GM10266 (cell line): ENCODE measurements at regions not wholly inside any gene's neighbourhood (a gene's known extent, or its start where the extent isn't known, plus 50 kb on each side); places are given as distances from the start of the nearest gene placed in this dataset.

Source experiments
- DNase-seq: peaks from one replicate; pipeline ENCODE4 v3.0.0; 2012; ENCODE audit errors: extremely low spot score
- CTCF ChIP-seq: IDR thresholded peaks from 2 replicates; pipeline ENCODE4 v1.5.1; 2012; ENCODE audit warnings: mild to moderate bottlenecking, low read depth; ENCODE audit not compliant: control insufficient read depth, insufficient read depth; ENCODE audit errors: missing control alignments

GRCh38 chr6:119686644-119687043 is 337.1 kb upstream of the MAN1A1 start:
- no peak for DNase-seq
- no peak for TF ChIP-seq CTCF

DNA sequence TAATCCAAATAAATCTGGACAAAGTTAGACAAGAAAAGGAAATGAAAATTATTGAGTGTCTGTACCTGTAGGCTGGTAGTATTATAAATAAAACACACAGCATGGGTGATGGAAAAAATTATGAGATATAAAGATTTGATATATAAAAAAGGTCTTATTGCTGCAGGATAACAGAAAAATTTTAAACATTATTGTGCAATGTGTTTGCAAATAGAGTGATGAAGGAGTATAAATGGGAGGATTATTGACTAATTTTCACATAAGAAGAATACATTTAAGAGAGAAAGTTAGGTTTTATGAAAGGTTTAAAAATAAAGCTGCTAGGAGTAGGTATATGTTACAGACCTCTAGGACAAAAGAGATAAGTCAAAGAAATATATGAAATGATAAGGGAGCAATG is 336.7 kb upstream of the MAN1A1 start:
- no peak for TF ChIP-seq CTCF
- DNase-seq, result no peak

GRCh38 chr6:119683671-119684070 is 334.1 kb upstream of the MAN1A1 start:
- no peak for DNase-seq

GRCh38 chr6:119683031-119683430 is 333.5 kb upstream of the MAN1A1 start:
- no peak for TF ChIP-seq CTCF
- DNase-seq, result no peak

More at GRCh38 chr6:119683671-119684070, 334.1 kb upstream of the MAN1A1 start:
- no peak for TF ChIP-seq CTCF

GRCh38 chr6:119678961-119679360 is 329.4 kb upstream of the MAN1A1 start:
- TF ChIP-seq CTCF, result no peak
- DNase-seq, result no peak

- TF ChIP-seq CTCF, result no peak
These were observed 327.8 kb upstream of the MAN1A1 start for GRCh38 chr6:119677384-119677783.

DNA sequence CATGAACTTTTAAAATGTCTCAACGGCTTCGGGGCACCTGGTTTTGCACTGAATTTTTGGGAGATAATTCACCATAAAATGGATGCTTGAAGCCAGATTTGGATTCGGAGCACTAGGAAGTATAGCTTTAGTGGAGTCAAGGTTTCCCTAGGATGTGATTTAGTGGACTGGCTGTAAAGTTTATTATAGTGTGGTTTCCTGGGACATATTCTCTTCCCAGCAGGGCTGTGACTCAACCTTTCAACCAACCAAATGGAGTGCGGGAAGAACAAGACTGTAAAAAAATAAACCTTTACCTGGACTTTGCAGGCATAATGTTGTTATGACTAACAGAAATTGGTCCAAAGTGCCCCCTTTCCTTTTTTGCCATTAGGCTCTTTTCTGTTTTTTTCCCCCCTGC is 327.4 kb upstream of the MAN1A1 start:
- TF ChIP-seq CTCF, result no peak

More at GRCh38 chr6:119677384-119677783, 327.8 kb upstream of the MAN1A1 start:
- DNase-seq, result no peak

More for the DNA sequence above, 327.4 kb upstream of the MAN1A1 start:
- no peak for DNase-seq
